G401 (cell line): ENCODE measurements at regions not wholly inside any gene's neighbourhood (a gene's known extent, or its start where the extent isn't known, plus 50 kb on each side); places are given as distances from the start of the nearest gene placed in this dataset.
"Not testable (repeated sequence)": the region's sequence is repeated elsewhere in the genome, so short reads cannot be mapped to it uniquely, and the experiment has no call there.

Experiments used
- DNase-seq: peaks from one replicate; pipeline ENCODE4 v3.0.0-alpha.2; 2015; ENCODE audit warnings: low spot score
- in situ Hi-C: cut with HindIII; loops from 2 replicates; pipeline ENCODE4 v1.10.0; 2016; ENCODE audit warnings: low sequenced_read_pairs, mixed read lengths

GRCh38 chr4:42282081-42282901 lies 115.0 kb upstream of the SHISA3 start:
- in situ Hi-C loops: no loop called here
- peak; percentile 82 for DNase-seq

GRCh38 chr4:42284030-42284429 lies 113.3 kb upstream of the SHISA3 start:
- DNase-seq: no peak
- in situ Hi-C loops: no loop called here

GRCh38 chr4:42288876-42289275 lies 108.4 kb upstream of the SHISA3 start:
- DNase-seq, in situ Hi-C loops: not testable (repeated sequence)

- in situ Hi-C loops: not testable (repeated sequence)
Measured at GRCh38 chr4:42292192-42292591, 105.1 kb upstream of the SHISA3 start.

GRCh38 chr4:42293967-42294813 lies 103.1 kb upstream of the SHISA3 start:
- DNase-seq: no peak
- in situ Hi-C loops: no loop called here

More at GRCh38 chr4:42292192-42292591, 105.1 kb upstream of the SHISA3 start:
- not testable (repeated sequence) for DNase-seq

- DNase-seq: no peak
- in situ Hi-C loops: no loop called here
Measured at GRCh38 chr4:42296196-42296595, 101.1 kb upstream of the SHISA3 start.

GRCh38 chr4:42302348-42302747 lies 94.9 kb upstream of the SHISA3 start:
- in situ Hi-C loops: no loop called here
- peak; percentile 13 for DNase-seq

GRCh38 chr4:42306221-42307109 lies 90.8 kb upstream of the SHISA3 start:
- in situ Hi-C loops: no loop called here
- DNase-seq: no peak

- in situ Hi-C loops: no loop called here
- DNase-seq: no peak
Measured at GRCh38 chr4:42308247-42308646, 89.0 kb upstream of the SHISA3 start.

- DNase-seq: no peak
- in situ Hi-C loops: no loop called here
Measured at GRCh38 chr4:42309361-42310260, 87.7 kb upstream of the SHISA3 start.

- DNase-seq: no peak
- in situ Hi-C loops: no loop called here
Measured at GRCh38 chr4:42310358-42310757, 86.9 kb upstream of the SHISA3 start.

- in situ Hi-C loops: no loop called here
- DNase-seq: no peak
Measured at GRCh38 chr4:42310806-42311205, 86.5 kb upstream of the SHISA3 start.

GRCh38 chr4:42311591-42311990 lies 85.7 kb upstream of the SHISA3 start:
- DNase-seq: no peak
- in situ Hi-C loops: no loop called here

- DNase-seq, in situ Hi-C loops: not testable (repeated sequence)
Measured at GRCh38 chr4:42313420-42313819, 83.9 kb upstream of the SHISA3 start.

GRCh38 chr4:42313872-42314271 lies 83.4 kb upstream of the SHISA3 start:
- in situ Hi-C loops: no loop called here
- DNase-seq: no peak

GRCh38 chr4:42315231-42315630 lies 82.1 kb upstream of the SHISA3 start:
- in situ Hi-C loops: no loop called here
- DNase-seq: no peak

GRCh38 chr4:42320822-42321388 lies 76.4 kb upstream of the SHISA3 start:
- in situ Hi-C loops: no loop called here
- no peak for DNase-seq

GRCh38 chr4:42326040-42326439 lies 71.2 kb upstream of the SHISA3 start:
- no peak for DNase-seq
- in situ Hi-C loops: no loop called here
